ENCODE measurements at regions not wholly inside any gene's neighbourhood (a gene's known extent, or its start where the extent isn't known, plus 50 kb on each side); places are given as distances from the start of the nearest gene placed in this dataset.
"Not testable (repeated sequence)": the region's sequence is repeated elsewhere in the genome, so short reads cannot be mapped to it uniquely, and the experiment has no call there.

DNA sequence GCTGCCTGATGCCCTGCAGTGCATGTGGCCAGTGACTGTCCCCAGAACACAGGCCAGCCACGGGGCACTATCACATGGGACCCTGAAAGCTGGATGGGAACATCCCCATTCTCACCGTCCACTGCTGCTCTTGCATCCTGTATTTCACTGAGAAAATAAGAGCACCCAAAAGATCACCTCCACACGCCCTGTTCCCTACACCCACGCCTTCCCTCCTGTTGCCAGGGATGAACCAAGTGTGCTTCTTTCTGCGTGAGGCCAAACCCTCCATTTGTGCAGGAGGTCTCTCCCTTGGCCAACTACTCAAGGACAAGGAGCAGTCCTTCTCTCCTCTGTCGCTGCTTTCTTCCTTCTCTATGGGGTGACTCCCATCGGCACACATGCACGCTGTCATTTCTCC, 118.3 kb downstream of the LRRC37A3 start:
- TF ChIP-seq, protein P1, sequence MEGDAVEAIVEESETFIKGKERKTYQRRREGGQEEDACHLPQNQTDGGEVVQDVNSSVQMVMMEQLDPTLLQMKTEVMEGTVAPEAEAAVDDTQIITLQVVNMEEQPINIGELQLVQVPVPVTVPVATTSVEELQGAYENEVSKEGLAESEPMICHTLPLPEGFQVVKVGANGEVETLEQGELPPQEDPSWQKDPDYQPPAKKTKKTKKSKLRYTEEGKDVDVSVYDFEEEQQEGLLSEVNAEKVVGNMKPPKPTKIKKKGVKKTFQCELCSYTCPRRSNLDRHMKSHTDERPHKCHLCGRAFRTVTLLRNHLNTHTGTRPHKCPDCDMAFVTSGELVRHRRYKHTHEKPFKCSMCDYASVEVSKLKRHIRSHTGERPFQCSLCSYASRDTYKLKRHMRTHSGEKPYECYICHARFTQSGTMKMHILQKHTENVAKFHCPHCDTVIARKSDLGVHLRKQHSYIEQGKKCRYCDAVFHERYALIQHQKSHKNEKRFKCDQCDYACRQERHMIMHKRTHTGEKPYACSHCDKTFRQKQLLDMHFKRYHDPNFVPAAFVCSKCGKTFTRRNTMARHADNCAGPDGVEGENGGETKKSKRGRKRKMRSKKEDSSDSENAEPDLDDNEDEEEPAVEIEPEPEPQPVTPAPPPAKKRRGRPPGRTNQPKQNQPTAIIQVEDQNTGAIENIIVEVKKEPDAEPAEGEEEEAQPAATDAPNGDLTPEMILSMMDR (IDR thresholded peaks at IDR 0.05; ENCODE audit: low read length): not testable (repeated sequence)
- not testable (repeated sequence) for TF ChIP-seq EZH2 (IDR thresholded peaks at IDR 0.05; ENCODE audit: borderline replicate concordance, low read length)
